Common myeloid progenitor, CD34-positive (primary cell): ENCODE measurements at regions not wholly inside any gene's neighbourhood (a gene's known extent, or its start where the extent isn't known, plus 50 kb on each side); places are given as distances from the start of the nearest gene placed in this dataset.

Experiments
- CTCF ChIA-PET: fragments of 350-600 bp; sonication (Branson Sonifier 250); formaldehyde crosslinking; loops from one replicate; lab custom pipeline; 2021; ENCODE audit warnings: antibody characterized with exemption; lab: Charles Lee
- POLR2A ChIA-PET: fragments of 350-600 bp; sonication (Branson Sonifier 250); formaldehyde crosslinking; loops from one replicate; lab custom pipeline; 2021; ENCODE audit warnings: antibody characterized with exemption; lab: Charles Lee
- DNase-seq, 3 donors: peaks; one replicate each; pipeline versions ENCODE4 v3.0.0 to v3.0.0-alpha.2; 2013
- H3K27ac ChIP-seq, 2 experiments: 1 replicate in 1 of 2; 2 replicates in 1 of 2; pipeline ENCODE4 v1.7.0; 2013; ENCODE audit warnings: inconsistent platforms in 2 of 2, low read length in 2 of 2, mild to moderate bottlenecking in 2 of 2, low read depth in 1 of 2, moderate library complexity in 1 of 2; ENCODE audit not compliant: severe bottlenecking in 2 of 2, insufficient read depth in 1 of 2, poor library complexity in 1 of 2
- H3K27me3 ChIP-seq, 5 experiments: replicated peaks in 2 of 5; 1 replicate in 3 of 5; 2 replicates in 2 of 5; pipeline versions ENCODE4 v1.6.1 to v1.7.0; 2013; ENCODE audit warnings: low read length in 4 of 5, mild to moderate bottlenecking in 2 of 5, moderate library complexity in 2 of 5, inconsistent platforms in 1 of 5; ENCODE audit not compliant: insufficient read depth in 5 of 5, control insufficient read depth in 4 of 5
- H3K36me3 ChIP-seq, 4 experiments: 1 replicate in 2 of 4; 2 replicates in 2 of 4; pipeline versions ENCODE4 v1.6.1 to v1.7.0; 2013; ENCODE audit warnings: low read length in 3 of 4, control low read depth in 1 of 4, mild to moderate bottlenecking in 1 of 4; ENCODE audit not compliant: control insufficient read depth in 4 of 4, insufficient read depth in 4 of 4
- H3K4me1 ChIP-seq, 4 experiments: 1 replicate in 3 of 4; 2 replicates in 1 of 4; pipeline versions ENCODE4 v1.6.1 to v1.7.1; 2013; ENCODE audit warnings: low read length in 3 of 4, mild to moderate bottlenecking in 3 of 4, control low read depth in 1 of 4, inconsistent platforms in 1 of 4, moderate library complexity in 1 of 4; ENCODE audit not compliant: control insufficient read depth in 4 of 4, insufficient read depth in 4 of 4; ENCODE audit errors: control extremely low read depth in 1 of 4
- H3K4me3 ChIP-seq, 7 experiments: 1 replicate in 4 of 7; 2 replicates in 3 of 7; pipeline versions ENCODE4 v1.5.1 to v1.7.0; 2013; ENCODE audit warnings: mild to moderate bottlenecking in 7 of 7, low read length in 6 of 7, moderate library complexity in 6 of 7, inconsistent platforms in 2 of 7, low read depth in 2 of 7, control low read depth in 1 of 7; ENCODE audit not compliant: insufficient read depth in 4 of 7, control insufficient read depth in 1 of 7; ENCODE audit errors: extremely low read depth in 1 of 7
- H3K9me3 ChIP-seq, 5 experiments: 1 replicate in 4 of 5; 2 replicates in 1 of 5; pipeline versions ENCODE4 v1.6.1 to v1.7.1; 2013; ENCODE audit warnings: low read length in 4 of 5, mild to moderate bottlenecking in 2 of 5, inconsistent platforms in 1 of 5, low read depth in 1 of 5, moderate library complexity in 1 of 5; ENCODE audit not compliant: control insufficient read depth in 4 of 5, insufficient read depth in 2 of 5; ENCODE audit errors: control extremely low read depth in 1 of 5
- WGBS: methylation state at CpG from one replicate; pipeline ENCODE4 v1.1.5; 2013; ENCODE audit not compliant: insufficient coverage; 5-methylcytosine and 5-hydroxymethylcytosine counted together

DNA sequence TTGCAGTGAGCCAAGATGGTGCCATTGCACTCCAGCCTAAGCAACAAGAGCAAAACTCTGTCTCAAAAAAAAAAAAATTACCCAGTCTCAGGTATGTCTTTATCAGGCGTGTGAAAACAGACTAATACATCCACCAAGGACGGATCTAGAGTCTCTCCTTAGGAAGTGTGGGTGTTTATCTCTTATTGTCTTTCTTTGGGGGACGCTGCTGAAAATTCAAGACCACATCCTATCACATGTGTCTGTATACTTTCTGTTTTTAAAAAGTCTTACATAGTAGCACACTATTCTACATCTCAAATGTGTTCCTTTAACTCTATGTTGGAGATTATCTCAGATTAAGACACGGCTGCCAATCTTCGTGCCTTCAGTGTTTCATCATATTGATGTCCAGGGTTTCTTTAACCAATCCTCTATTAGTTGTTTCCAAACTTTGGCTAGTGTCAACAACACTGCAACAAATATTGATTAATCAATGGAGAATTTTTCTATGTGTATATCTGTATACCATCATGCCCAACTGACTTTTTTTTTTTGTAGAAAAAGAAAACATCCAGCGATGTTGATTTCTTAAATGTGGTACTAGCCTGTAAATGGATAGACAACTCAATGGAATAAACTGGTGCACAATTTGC is 92.3 kb upstream of the KDM7A start:
- peaks cover 0 to 5% (median 2%) of the 10 kb centered on the region in 4 experiments for H3K4me1 ChIP-seq
- H3K36me3 ChIP-seq = no peaks in the 10 kb centered on the region
- ChIA-PET POLR2A (no interaction called here), CTCF (no interaction called here)
- 94% methylated on average over 2 of the region's 6 CpGs for whole genome bisulfite sequencing
- no peak overlapping the region for H3K27ac ChIP-seq
- no peaks in the 10 kb centered on the region for H3K27me3 ChIP-seq
- no peaks in the 10 kb centered on the region for H3K9me3 ChIP-seq
- peak in 2 of 3 donors; percentile 44 to 59 for DNase-seq
- H3K4me3 ChIP-seq = no peak overlapping the region

DNA sequence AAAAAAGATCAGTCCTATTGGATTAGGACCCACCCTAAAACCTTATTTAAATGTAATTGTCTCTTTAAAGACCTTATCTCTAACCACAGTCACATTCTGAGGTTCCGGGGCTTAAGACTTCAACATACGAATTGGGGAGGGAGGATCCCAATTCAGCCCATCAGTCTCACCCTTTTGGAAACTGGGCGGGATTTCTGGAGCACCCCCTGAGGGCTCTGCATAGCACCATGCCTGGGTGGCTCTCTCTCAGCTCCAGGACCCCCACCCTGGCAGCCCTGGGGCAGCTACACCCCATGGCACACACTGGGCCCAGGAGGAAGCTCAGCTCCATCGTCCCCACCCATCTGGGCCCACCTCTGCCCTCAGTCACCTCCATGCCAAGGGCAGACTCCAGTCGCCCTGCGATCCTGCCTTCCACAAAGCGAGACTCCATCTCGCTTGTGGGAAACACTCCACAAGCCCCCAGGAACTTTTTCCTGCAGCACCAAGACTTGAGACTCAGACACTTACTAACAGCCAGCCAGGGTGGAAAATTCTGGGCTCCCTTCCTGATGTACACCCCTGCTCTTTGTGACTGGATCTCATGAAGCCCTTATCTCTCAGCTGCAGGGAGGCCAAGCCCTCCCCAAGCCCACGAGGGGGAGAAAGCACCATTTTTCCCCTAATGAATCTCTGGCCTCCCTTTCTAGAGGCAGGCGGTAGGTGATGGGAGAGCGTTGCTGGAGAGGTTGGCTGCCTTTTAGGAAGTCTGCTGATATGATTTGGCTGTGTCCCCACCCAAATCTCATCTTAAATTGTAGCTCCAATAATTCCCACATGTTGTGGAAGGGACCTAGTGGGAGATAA is 90.8 kb upstream of the KDM7A start:
- CTCF ChIA-PET = no interaction called here
- H3K27ac ChIP-seq = no peak overlapping the region
- 68% methylated on average over 9 of the region's 11 CpGs for whole genome bisulfite sequencing
- POLR2A ChIA-PET = no interaction called here
- no peaks in the 10 kb centered on the region for H3K27me3 ChIP-seq
- no peak overlapping the region for H3K4me3 ChIP-seq
- no peaks in the 10 kb centered on the region for H3K36me3 ChIP-seq
- peak in 2 of 3 donors; percentile 37 to 47 for DNase-seq
- H3K4me1 ChIP-seq = peaks cover 0 to 5% (median 2%) of the 10 kb centered on the region in 4 experiments
- H3K9me3 ChIP-seq = no peaks in the 10 kb centered on the region

DNA sequence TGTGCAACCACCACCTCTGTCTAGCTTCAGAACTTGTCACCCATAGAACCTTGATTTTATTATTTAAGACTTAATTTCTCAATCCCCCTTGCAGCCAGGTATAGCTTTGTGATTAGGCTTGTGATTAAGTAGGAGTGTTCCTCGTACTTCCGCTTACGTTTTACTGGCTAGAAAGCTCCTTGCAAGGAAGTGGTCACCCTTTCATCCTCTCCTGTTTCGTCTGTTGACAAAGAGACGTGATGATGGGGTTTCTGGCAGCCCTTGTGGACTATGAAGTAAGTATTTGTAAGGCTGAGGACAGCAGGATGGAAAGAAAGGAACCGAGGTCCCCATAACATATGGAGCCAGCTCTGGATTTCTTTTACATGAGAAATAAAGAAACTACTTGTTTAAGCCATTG is 86.5 kb upstream of the KDM7A start:
- H3K36me3 ChIP-seq = no peaks in the 10 kb centered on the region
- POLR2A ChIA-PET = no interaction called here

DNA sequence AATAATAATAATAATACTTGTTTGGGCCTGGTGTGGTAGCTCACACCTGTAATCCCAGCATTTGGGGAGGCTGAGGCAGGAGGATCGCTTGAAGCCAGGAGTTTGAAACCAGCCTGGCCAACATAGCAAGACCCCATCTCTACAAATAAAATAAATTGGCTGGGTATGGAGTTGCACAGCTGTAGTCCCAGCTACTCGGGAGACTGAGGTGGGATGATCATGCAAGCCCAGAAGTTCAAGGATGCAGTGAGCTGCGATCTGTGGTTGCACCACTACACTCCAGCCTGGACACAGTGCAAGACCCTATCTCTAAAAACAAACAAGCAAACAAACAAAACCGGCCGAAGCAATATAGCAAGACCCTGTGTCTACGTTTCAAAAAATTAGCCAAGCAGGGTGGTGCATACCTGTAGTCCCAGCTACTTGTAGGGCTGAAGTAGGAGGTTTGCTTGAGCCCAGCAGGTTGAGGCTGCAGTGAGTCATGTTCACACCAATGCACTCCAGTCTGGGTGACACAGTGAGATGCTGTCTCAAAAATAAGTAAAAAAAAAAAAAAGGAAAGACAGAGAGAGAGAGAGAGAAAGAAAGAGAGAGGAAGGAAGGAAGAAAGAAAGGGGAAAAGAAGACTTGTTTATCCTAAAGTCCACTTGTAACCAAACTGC is 85.6 kb upstream of the KDM7A start:
- H3K36me3 ChIP-seq = no peaks in the 10 kb centered on the region
- WGBS = 80% methylated on average over 4 of the region's 6 CpGs
- H3K27ac ChIP-seq = no peak overlapping the region
- peaks cover 0 to 13% (median 8%) of the 10 kb centered on the region in 4 experiments for H3K4me1 ChIP-seq
- CTCF ChIA-PET = interaction anchor here (1.0 to 2.7 kb wide), 3 partner anchors 8 to 42 kb away, joined by 3 to 11 read pairs (median 6); no protein-coding TSS in a partner anchor
- no peak overlapping the region for H3K4me3 ChIP-seq
- peak in 1 of 3 donors; percentile 34 for DNase-seq
- H3K9me3 ChIP-seq = peaks cover 0 to 2% (median 0%) of the 10 kb centered on the region in 5 experiments
- POLR2A ChIA-PET = no interaction called here
- peaks cover 0 to 2% (median 0%) of the 10 kb centered on the region in 5 experiments for H3K27me3 ChIP-seq

More for the DNA sequence above, 86.5 kb upstream of the KDM7A start:
- Histone ChIP-seq H3K27ac (no peak overlapping the region), H3K27me3 (no peaks in the 10 kb centered on the region), H3K9me3 (no peaks in the 10 kb centered on the region), H3K4me3 (no peak overlapping the region), H3K4me1 (peaks cover 0 to 17% (median 8%) of the 10 kb centered on the region in 4 experiments)
- CTCF ChIA-PET = interaction anchor here (1.0 to 1.6 kb wide), 2 partner anchors 9 to 11 kb away, joined by 3 to 6 read pairs; no protein-coding TSS in a partner anchor
- WGBS = 82% methylated on average over 3 of the region's 6 CpGs
- peak in 1 of 3 donors; percentile 45 for DNase-seq

DNA sequence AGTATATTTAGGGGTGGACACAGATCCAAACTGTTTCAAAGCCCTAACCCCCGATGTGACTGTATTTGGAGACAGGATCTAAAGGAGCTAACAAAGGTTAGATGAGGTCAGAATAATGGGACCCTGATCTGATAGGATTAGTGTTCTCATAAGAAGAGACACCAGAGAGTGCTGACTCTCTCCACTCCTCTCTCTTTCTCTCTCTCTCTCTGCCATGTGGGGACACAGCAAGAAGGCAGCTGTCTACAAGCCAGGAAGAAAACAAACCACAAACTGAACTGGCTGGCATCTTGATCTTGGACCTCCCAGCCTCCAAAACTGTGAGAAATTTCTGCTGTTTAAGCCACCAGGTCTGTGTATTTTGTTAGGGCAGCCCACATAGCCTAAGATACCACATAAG is 84.7 kb upstream of the KDM7A start:
- ChIA-PET CTCF (interaction anchor here (1.1 to 2.7 kb wide), 2 partner anchors 43 to 85 kb away, joined by 3 to 11 read pairs; partner anchors contain the start of gene KDM7A), POLR2A (interaction anchor here (0.8 kb wide), 1 partner anchor 9 kb away, joined by 4 read pairs; no protein-coding TSS in a partner anchor)
- Histone ChIP-seq H3K27me3 (peaks cover 0 to 2% (median 0%) of the 10 kb centered on the region in 5 experiments), H3K9me3 (peaks cover 0 to 6% (median 0%) of the 10 kb centered on the region in 5 experiments), H3K36me3 (no peaks in the 10 kb centered on the region), H3K27ac (no peak overlapping the region), H3K4me3 (no peak overlapping the region), H3K4me1 (peaks cover 0 to 12% (median 8%) of the 10 kb centered on the region in 4 experiments)
- WGBS = 100% methylated on average over 1 of the region's 1 CpG
- peak in 2 of 3 donors; percentile 74 to 84 for DNase-seq

DNA sequence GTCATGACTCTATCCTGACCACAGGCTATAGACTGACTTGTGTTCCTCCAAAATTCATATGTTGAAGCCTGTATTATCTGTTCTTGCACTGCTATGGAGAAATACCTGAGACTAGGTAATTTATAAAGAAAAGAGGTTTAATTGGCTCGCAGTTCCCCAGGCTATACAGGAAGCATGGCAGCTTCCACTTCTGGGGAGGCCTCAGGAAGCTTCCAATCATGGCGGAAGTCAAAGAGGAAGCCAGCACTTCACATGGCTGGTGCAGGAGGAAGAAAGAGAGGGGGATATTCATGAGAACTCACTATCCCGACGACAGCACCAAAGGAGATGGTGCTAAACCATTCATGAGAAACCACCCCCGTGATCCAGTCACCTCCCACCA is 84.3 kb upstream of the KDM7A start:
- Histone ChIP-seq H3K9me3 (peaks cover 0 to 6% (median 0%) of the 10 kb centered on the region in 5 experiments), H3K27ac (no peak overlapping the region), H3K36me3 (no peaks in the 10 kb centered on the region), H3K4me3 (no peak overlapping the region), H3K4me1 (peaks cover 0 to 12% (median 8%) of the 10 kb centered on the region in 4 experiments), H3K27me3 (peaks cover 0 to 2% (median 0%) of the 10 kb centered on the region in 5 experiments)
- DNase-seq = no peak
- WGBS = 70% methylated on average over 2 of the region's 5 CpGs
- ChIA-PET CTCF (interaction anchor here (1.1 to 2.7 kb wide), 3 partner anchors 11 to 84 kb away, joined by 3 to 11 read pairs (median 6); partner anchors contain the start of gene KDM7A), POLR2A (interaction anchor here (0.8 kb wide), 1 partner anchor 9 kb away, joined by 4 read pairs; no protein-coding TSS in a partner anchor)
